Neural progenitor cell (in vitro differentiated cells): ENCODE measurements at regions not wholly inside any gene's neighbourhood (a gene's known extent, or its start where the extent isn't known, plus 50 kb on each side); places are given as distances from the start of the nearest gene placed in this dataset.

ENCODE experiments used
- CTCF ChIP-seq: fragments of 200-600 bp; sonication (generic); IDR thresholded peaks from 2 replicates; pipeline ENCODE4 v1.5.1; 2017; ENCODE audit warnings: antibody characterized with exemption, mild to moderate bottlenecking
- EZH2 ChIP-seq: fragments of 200-600 bp; sonication (generic); IDR thresholded peaks from 2 replicates; pipeline ENCODE4 v1.6.1; 2017; ENCODE audit warnings: antibody characterized with exemption, mild to moderate bottlenecking, moderate library complexity

GRCh38 chr15:85281293-85281882 lies 99.0 kb upstream of the AKAP13 start:
- TF ChIP-seq CTCF (no peak), EZH2 (no peak)
